ENCODE measurements at regions not wholly inside any gene's neighbourhood (a gene's known extent, or its start where the extent isn't known, plus 50 kb on each side); places are given as distances from the start of the nearest gene placed in this dataset.

- Mint-ChIP-seq H3K4me1 (ENCODE audit: unreplicated experiment) (no peaks in the 10 kb centered on the region), H3K9me3 (ENCODE audit: unreplicated experiment) (no peaks in the 10 kb centered on the region), H3K27ac (ENCODE audit: unreplicated experiment) (no peak overlapping the region), H3K4me3 (ENCODE audit: unreplicated experiment) (no peak overlapping the region), H3K36me3 (ENCODE audit: low read depth, unreplicated experiment) (no peaks in the 10 kb centered on the region), H3K27me3 (ENCODE audit: unreplicated experiment) (no peaks in the 10 kb centered on the region)
- DNase-seq (ENCODE audit: low spot score): no peak
- TF ChIP-seq, protein P1, sequence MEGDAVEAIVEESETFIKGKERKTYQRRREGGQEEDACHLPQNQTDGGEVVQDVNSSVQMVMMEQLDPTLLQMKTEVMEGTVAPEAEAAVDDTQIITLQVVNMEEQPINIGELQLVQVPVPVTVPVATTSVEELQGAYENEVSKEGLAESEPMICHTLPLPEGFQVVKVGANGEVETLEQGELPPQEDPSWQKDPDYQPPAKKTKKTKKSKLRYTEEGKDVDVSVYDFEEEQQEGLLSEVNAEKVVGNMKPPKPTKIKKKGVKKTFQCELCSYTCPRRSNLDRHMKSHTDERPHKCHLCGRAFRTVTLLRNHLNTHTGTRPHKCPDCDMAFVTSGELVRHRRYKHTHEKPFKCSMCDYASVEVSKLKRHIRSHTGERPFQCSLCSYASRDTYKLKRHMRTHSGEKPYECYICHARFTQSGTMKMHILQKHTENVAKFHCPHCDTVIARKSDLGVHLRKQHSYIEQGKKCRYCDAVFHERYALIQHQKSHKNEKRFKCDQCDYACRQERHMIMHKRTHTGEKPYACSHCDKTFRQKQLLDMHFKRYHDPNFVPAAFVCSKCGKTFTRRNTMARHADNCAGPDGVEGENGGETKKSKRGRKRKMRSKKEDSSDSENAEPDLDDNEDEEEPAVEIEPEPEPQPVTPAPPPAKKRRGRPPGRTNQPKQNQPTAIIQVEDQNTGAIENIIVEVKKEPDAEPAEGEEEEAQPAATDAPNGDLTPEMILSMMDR (IDR thresholded peaks at IDR 0.05; ENCODE audit: unreplicated experiment): no peak
Observed at GRCh38 chrX:134095366-134095765, 110.0 kb upstream of the GPC3 start.

DNA sequence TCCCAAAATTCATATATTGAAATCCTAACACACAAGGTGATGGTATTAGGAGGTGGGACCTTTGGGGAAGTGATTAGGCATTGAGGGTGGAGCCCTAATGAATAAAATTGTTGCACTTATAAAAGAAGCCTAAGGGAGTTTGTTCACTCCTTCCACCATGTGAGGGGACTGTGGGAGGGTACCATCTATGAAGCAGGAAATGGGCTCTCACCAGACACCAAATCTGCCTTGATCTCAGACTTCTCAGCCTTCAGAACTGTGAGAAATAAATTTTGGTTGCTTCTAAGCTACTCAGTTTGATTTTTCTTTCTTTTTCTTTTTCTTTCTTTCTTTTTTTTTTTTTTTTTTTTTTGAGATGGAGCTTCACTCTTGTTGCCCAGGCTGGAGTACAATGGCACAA is 116.2 kb upstream of the GPC3 start:
- H3K36me3 Mint-ChIP-seq (ENCODE audit: low read depth, unreplicated experiment): no peaks in the 10 kb centered on the region
- H3K27me3 Mint-ChIP-seq (ENCODE audit: unreplicated experiment): no peaks in the 10 kb centered on the region
- H3K4me3 Mint-ChIP-seq (ENCODE audit: unreplicated experiment): no peak overlapping the region
- no peaks in the 10 kb centered on the region for H3K9me3 Mint-ChIP-seq (ENCODE audit: unreplicated experiment)
- DNase-seq (ENCODE audit: low spot score): no peak
- no peak overlapping the region for H3K27ac Mint-ChIP-seq (ENCODE audit: unreplicated experiment)
- no peaks in the 10 kb centered on the region for H3K4me1 Mint-ChIP-seq (ENCODE audit: unreplicated experiment)
- TF ChIP-seq, protein P1 (IDR thresholded peaks at IDR 0.05; ENCODE audit: unreplicated experiment): no peak

GRCh38 chrX:134115270-134115669 is 121.7 kb upstream of the CCDC160 start:
- TF ChIP-seq, protein P1 (IDR thresholded peaks at IDR 0.05; ENCODE audit: unreplicated experiment): no peak
- Mint-ChIP-seq H3K36me3 (ENCODE audit: low read depth, unreplicated experiment) (no peaks in the 10 kb centered on the region), H3K27ac (ENCODE audit: unreplicated experiment) (no peak overlapping the region), H3K4me3 (ENCODE audit: unreplicated experiment) (no peak overlapping the region), H3K27me3 (ENCODE audit: unreplicated experiment) (peaks cover 1% of the 10 kb centered on the region), H3K4me1 (ENCODE audit: unreplicated experiment) (no peaks in the 10 kb centered on the region), H3K9me3 (ENCODE audit: unreplicated experiment) (no peaks in the 10 kb centered on the region)
- no peak for DNase-seq (ENCODE audit: low spot score)

- Mint-ChIP-seq H3K4me1 (ENCODE audit: unreplicated experiment) (peaks cover 7% of the 10 kb centered on the region), H3K9me3 (ENCODE audit: unreplicated experiment) (no peaks in the 10 kb centered on the region), H3K4me3 (ENCODE audit: unreplicated experiment) (no peak overlapping the region), H3K27me3 (ENCODE audit: unreplicated experiment) (no peaks in the 10 kb centered on the region), H3K36me3 (ENCODE audit: low read depth, unreplicated experiment) (no peaks in the 10 kb centered on the region), H3K27ac (ENCODE audit: unreplicated experiment) (no peak overlapping the region)
- TF ChIP-seq, protein P1 (IDR thresholded peaks at IDR 0.05; ENCODE audit: unreplicated experiment): no peak
- no peak for DNase-seq (ENCODE audit: low spot score)
Observed at GRCh38 chrX:134137341-134137740, 99.6 kb upstream of the CCDC160 start.

GRCh38 chrX:134139090-134139489 is 97.9 kb upstream of the CCDC160 start:
- DNase-seq (ENCODE audit: low spot score): no peak
- H3K27ac Mint-ChIP-seq (ENCODE audit: unreplicated experiment): no peak overlapping the region
- no peak overlapping the region for H3K4me3 Mint-ChIP-seq (ENCODE audit: unreplicated experiment)
- TF ChIP-seq, protein P1 (IDR thresholded peaks at IDR 0.05; ENCODE audit: unreplicated experiment): no peak
- no peaks in the 10 kb centered on the region for H3K36me3 Mint-ChIP-seq (ENCODE audit: low read depth, unreplicated experiment)
- no peaks in the 10 kb centered on the region for H3K9me3 Mint-ChIP-seq (ENCODE audit: unreplicated experiment)
- H3K27me3 Mint-ChIP-seq (ENCODE audit: unreplicated experiment): no peaks in the 10 kb centered on the region
- peaks cover 7% of the 10 kb centered on the region for H3K4me1 Mint-ChIP-seq (ENCODE audit: unreplicated experiment)

Measured in endothelial cell (in vitro differentiated cells).